Activated naive CD4-positive, alpha-beta T cell treated with anti-CD3 and anti-CD28 coated beads, Interleukin-2, amount 10 ng/mL, durations not matched to agents 7 days and 5 days (primary cell): ENCODE measurements at regions not wholly inside any gene's neighbourhood (a gene's known extent, or its start where the extent isn't known, plus 50 kb on each side); places are given as distances from the start of the nearest gene placed in this dataset.
"Not testable (repeated sequence)": the region's sequence is repeated elsewhere in the genome, so short reads cannot be mapped to it uniquely, and the experiment has no call there.

ENCODE experiments used
- CTCF ChIA-PET: fragments of 350-600 bp; sonication (Branson Sonifier 250); formaldehyde crosslinking; loops from one replicate; lab custom pipeline; 2021; ENCODE audit warnings: antibody characterized with exemption; lab: Charles Lee
- DNase-seq: peaks from one replicate; pipeline ENCODE4 v3.0.0-alpha.2; 2020
- H3K27ac Mint-ChIP-seq: one replicate; pipeline ENCODE4 v1.8.0; 2021; ENCODE audit warnings: mild to moderate bottlenecking, moderate library complexity, mixed read lengths
- H3K27me3 Mint-ChIP-seq: one replicate; pipeline ENCODE4 v1.8.0; 2021; ENCODE audit warnings: mild to moderate bottlenecking, mixed read lengths
- H3K36me3 Mint-ChIP-seq: one replicate; pipeline ENCODE4 v1.8.0; 2021; ENCODE audit warnings: mixed read lengths
- H3K4me1 Mint-ChIP-seq: one replicate; pipeline ENCODE4 v1.8.0; 2021; ENCODE audit warnings: mixed read lengths
- H3K4me3 Mint-ChIP-seq: one replicate; pipeline ENCODE4 v1.8.0; 2021; ENCODE audit warnings: mild to moderate bottlenecking, moderate library complexity, mixed read lengths
- H3K9me3 Mint-ChIP-seq: one replicate; pipeline ENCODE4 v1.8.0; 2021; ENCODE audit warnings: mixed read lengths

DNA sequence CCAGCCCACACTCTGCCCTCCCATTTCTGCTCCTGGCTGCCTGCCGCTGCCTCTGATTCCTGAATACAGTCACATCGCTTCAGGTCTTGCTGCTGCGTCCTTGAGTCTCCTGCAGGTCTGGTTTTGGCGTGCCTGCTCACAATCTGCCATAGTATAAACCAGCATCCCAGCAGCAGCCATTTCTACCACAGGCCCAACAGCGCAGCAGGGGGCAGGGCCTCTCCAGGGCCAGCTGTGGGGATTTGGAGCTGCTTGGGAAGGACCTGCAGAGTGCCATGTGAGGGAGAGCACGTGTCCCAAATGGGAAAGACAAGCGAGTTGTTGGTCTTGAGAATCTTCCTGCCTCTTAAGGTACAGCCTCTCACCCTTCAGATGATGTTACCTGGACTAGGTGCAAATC, 398.3 kb upstream of the PPP2R3A start:
- Mint-ChIP-seq H3K36me3 (no peaks in the 10 kb centered on the region), H3K4me1 (no peaks in the 10 kb centered on the region), H3K9me3 (no peaks in the 10 kb centered on the region), H3K4me3 (no peak overlapping the region), H3K27ac (no peak overlapping the region), H3K27me3 (no peaks in the 10 kb centered on the region)
- CTCF ChIA-PET: no interaction called here
- no peak for DNase-seq

DNA sequence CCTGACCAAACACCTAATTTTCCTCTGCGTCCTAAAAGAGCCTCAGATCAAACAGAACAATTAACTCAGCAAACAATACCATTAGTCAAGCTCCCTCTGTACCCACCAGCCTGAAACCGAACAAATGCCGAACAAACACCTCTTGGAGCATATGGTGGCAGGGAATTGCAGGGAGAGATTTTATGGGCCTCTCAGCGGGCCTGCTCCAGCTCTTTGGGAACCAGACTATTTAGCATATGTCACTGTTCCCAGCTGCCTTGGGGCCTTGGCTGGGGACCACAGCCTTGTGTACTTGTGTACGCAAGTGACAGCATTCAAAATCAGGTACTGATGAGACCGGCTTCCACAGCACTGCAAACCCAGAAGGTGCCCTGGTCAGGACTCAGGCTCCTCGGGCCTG, 388.8 kb upstream of the PPP2R3A start:
- Mint-ChIP-seq H3K9me3 (no peaks in the 10 kb centered on the region), H3K27me3 (no peaks in the 10 kb centered on the region), H3K4me1 (no peaks in the 10 kb centered on the region), H3K27ac (no peak overlapping the region), H3K4me3 (no peak overlapping the region), H3K36me3 (no peaks in the 10 kb centered on the region)
- DNase-seq: no peak
- CTCF ChIA-PET: no interaction called here

DNA sequence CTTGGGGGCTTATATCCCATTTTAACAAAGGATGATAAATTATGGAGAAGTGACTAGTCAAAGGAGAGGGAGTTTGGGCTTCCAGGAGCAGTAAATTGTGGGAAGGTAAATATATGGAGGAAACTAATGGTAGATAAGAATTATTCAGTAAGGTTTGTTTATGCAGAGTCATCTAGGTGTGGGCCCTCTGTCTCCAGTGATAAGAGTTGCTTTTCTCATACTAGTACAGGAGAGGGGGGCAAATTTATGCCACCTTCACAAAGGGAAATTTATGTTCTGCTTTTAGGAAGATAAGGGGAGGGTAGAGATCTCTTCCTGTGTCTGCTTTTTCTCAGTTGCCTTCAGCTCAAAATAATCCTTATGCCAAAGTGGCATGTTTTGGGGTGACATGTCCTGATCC, 383.7 kb upstream of the PPP2R3A start:
- no peak for DNase-seq
- Mint-ChIP-seq H3K9me3 (no peaks in the 10 kb centered on the region), H3K27ac (no peak overlapping the region), H3K4me1 (no peaks in the 10 kb centered on the region), H3K27me3 (no peaks in the 10 kb centered on the region), H3K36me3 (no peaks in the 10 kb centered on the region), H3K4me3 (no peak overlapping the region)
- CTCF ChIA-PET: no interaction called here

DNA sequence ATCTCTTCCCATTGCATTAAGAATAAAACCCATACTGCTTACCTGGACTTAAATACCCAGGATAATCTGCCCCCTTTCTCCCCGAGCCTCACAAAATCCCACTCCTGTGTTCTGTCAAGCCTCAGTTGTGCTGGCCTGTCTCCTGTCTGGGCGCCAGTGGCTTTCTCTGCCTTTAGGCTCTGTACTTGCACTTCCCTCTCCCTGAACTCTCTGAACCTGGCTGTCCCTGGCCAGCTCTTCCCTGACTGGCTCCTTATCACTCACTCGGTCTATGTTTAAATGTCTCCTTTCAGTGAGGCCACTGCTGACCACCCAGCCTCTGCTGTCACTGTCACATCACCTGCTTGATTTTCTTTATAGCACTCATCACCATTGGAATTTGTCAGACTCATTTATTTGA, 382.7 kb upstream of the PPP2R3A start:
- Mint-ChIP-seq H3K4me1 (no peaks in the 10 kb centered on the region), H3K4me3 (no peak overlapping the region), H3K27me3 (no peaks in the 10 kb centered on the region), H3K9me3 (no peaks in the 10 kb centered on the region), H3K27ac (no peak overlapping the region), H3K36me3 (no peaks in the 10 kb centered on the region)
- no peak for DNase-seq
- CTCF ChIA-PET: no interaction called here

DNA sequence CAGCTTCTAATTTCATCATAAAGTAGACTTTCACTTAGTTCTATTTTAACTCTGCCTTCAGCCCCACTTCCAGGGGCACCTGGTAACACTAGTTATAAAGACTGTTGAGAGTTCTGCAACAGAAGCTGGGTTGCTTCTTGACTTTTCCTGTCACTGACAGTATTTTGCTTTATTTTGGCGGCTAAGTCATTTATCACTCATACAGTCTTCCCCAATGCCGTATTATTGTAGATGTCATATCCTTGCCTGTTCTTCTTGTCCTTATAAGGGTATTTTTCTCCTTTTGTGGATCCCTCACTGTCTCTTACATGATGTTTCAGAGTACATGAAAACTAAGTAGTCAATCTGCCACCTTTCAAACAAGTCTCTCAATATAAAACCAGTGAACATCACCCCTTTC, 369.0 kb upstream of the PPP2R3A start:
- CTCF ChIA-PET: no interaction called here
- Mint-ChIP-seq H3K36me3 (no peaks in the 10 kb centered on the region), H3K27me3 (no peaks in the 10 kb centered on the region), H3K4me3 (no peak overlapping the region), H3K4me1 (no peaks in the 10 kb centered on the region), H3K27ac (no peak overlapping the region), H3K9me3 (peaks cover 5% of the 10 kb centered on the region)
- DNase-seq: no peak

DNA sequence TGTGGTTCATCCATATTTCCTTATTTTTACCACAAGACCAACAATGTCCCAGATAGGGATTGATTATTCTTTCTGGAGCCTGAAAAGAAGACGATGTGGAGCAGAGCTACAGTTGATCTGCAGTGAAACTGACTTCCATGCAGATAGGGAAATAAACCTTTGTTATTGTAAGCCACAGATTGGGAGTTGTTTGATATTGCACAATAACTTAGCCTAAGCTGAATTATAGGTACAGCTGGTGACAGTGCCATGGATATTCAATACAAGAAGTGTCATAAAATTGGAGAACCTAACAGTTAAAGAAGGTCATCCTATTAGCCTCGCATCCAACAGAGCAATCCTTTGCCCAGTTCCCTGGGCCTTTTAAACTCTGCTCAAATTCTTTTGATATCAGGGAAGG, 367.7 kb upstream of the PPP2R3A start:
- Mint-ChIP-seq H3K27me3 (no peaks in the 10 kb centered on the region), H3K9me3 (peaks cover 2% of the 10 kb centered on the region), H3K4me3 (no peak overlapping the region), H3K36me3 (no peaks in the 10 kb centered on the region), H3K27ac (no peak overlapping the region), H3K4me1 (no peaks in the 10 kb centered on the region)
- no peak for DNase-seq
- CTCF ChIA-PET: no interaction called here

DNA sequence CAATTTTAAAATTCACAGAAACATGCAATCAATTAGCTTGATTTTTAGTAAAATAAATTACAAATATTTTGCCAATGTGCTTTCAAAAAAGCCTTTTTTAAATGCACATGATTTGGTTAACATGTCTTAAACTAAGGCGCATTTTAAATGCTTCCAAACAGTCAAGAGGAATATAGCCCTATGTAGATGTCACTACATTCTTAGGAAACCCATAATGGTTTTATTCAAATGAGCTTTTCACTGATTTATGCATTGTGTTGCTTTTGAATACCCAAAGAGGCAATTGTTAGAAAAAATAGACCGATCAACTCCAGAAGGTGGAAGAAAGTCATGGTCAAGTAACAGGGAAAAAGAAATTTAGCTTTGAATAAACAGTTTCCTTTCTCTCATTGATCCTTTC, 366.9 kb upstream of the PPP2R3A start:
- no peaks in the 10 kb centered on the region for H3K9me3 Mint-ChIP-seq
- no peak for DNase-seq
- H3K4me3 Mint-ChIP-seq: no peak overlapping the region
- no peaks in the 10 kb centered on the region for H3K36me3 Mint-ChIP-seq
- CTCF ChIA-PET: no interaction called here
- H3K27me3 Mint-ChIP-seq: no peaks in the 10 kb centered on the region
- no peaks in the 10 kb centered on the region for H3K4me1 Mint-ChIP-seq
- no peak overlapping the region for H3K27ac Mint-ChIP-seq

DNA sequence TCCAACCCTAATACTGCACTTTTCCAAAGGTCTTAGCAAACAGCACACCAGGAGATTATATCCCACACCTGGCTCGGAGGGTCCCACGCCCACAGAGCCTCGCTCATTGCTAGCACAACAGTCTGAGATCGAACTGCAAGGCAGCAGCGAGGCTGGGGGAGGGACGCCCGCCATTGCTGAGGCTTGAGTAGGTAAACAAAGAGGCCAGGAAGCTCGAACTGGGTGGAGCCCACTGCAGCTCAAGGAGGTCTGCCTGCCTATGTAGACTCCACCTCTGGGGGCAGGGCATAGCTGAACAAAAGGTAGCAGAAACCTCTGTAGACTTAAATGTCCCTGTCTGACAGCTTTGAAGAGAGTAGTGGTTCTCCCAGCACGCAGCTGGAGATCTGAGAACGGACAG, 361.0 kb upstream of the PPP2R3A start:
- H3K4me1 Mint-ChIP-seq, H3K27me3 Mint-ChIP-seq: not testable (repeated sequence)

DNA sequence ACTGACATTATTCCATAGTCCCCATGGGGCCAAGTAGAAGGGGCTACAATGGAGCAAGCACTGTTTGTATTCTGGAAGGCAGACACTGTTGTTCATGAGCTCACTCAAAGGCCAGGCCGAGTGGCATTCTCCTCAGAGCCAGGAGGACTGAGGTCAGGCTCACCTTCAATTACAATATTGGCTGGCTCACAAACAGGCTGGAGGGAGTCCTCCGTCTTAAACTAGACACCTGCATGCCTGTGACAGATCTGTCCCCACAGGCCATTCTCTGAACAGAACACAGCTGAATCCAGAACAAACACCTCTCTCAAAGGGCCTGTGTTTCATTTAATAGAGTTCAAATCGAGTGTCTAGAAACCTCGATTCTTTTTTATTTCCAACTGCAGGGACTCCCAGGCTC, 347.4 kb upstream of the PPP2R3A start:
- no peaks in the 10 kb centered on the region for H3K4me1 Mint-ChIP-seq
- CTCF ChIA-PET: no interaction called here
- peaks cover under 1% of the 10 kb centered on the region for H3K9me3 Mint-ChIP-seq
- no peak overlapping the region for H3K4me3 Mint-ChIP-seq
- no peaks in the 10 kb centered on the region for H3K36me3 Mint-ChIP-seq
- H3K27me3 Mint-ChIP-seq: no peaks in the 10 kb centered on the region
- no peak overlapping the region for H3K27ac Mint-ChIP-seq
- DNase-seq: no peak

More for the DNA sequence above, 361.0 kb upstream of the PPP2R3A start:
- H3K9me3 Mint-ChIP-seq, H3K36me3 Mint-ChIP-seq, H3K27ac Mint-ChIP-seq, DNase-seq, CTCF ChIA-PET, H3K4me3 Mint-ChIP-seq: not testable (repeated sequence)

DNA sequence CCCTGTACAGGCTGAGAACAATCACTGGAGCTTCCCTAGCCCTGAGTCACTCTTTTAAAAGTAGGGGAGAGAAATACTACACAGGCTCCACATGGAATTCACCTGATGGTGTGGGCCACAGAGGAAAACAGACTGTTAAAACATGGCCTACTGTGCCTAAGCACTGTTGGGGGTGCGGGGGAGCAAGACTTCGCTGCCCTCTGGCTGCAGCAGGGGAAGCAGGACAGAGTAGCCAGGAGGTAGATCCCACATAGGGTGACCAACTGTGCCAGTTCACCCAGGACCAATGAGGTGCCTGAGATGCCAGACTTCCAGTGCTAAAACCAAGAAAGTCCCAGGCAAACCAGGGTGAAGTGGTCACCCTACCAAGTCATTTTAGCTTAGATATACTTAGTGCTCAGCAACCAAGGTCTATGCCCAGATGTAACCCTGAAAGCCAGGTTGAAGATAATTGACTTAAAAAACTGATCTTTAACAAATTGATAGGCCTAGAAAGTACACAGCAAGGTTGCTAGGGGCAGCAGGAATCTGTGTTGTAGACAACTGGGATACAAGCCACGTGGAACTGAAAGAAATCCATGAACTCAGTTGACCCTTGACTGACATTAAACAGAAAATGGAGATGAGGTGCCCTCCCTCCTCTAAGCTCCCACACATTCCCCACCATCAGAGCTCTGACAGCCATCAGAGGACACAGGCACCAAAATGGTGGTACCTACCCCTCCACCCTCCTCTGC, 344.2 kb upstream of the PPP2R3A start:
- Mint-ChIP-seq H3K36me3 (no peaks in the 10 kb centered on the region), H3K4me1 (no peaks in the 10 kb centered on the region), H3K9me3 (no peaks in the 10 kb centered on the region), H3K4me3 (no peak overlapping the region), H3K27ac (no peak overlapping the region), H3K27me3 (no peaks in the 10 kb centered on the region)
- CTCF ChIA-PET: no interaction called here
- no peak for DNase-seq

DNA sequence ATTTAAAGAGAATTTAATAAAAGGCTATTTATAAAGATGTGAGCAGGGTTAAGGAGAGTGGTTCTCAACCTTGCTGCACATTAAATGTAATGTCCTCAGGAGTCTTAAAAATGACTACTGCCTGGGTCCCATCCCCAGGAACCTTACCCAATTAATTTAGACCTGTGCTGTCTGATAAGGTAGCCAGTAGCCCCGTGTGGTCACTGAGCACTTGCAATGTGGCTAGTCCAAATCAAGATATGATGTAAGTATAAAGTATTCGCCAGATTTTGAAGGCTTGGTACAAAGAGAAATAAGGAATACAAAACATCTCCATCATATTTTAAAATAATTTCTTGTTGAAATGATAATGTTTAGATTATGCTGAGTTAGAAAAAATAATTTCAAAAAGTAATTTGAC, 343.3 kb upstream of the PPP2R3A start:
- H3K9me3 Mint-ChIP-seq: no peaks in the 10 kb centered on the region
- CTCF ChIA-PET: no interaction called here

DNA sequence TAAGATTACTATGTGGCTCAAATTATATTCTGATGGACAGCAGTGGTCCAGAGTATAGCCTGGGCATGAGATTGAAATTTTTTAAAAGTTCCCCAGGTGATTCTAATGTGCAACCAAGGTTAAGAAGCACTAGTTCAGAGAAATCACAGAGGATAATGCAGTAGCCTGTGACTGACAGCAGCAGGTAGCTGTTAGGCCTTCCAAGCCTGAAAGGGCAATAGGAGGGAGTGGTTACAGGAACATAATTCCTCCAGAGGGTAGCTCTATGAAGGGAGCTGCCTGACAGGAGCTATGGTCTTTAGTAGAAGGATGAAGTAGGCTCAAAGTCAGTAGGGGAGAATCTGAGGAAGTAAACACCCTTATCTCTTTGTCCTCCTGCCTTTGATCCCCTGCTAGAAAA, 342.9 kb upstream of the PPP2R3A start:
- Mint-ChIP-seq H3K4me1 (no peaks in the 10 kb centered on the region), H3K27me3 (no peaks in the 10 kb centered on the region)

More for the DNA sequence above, 343.3 kb upstream of the PPP2R3A start:
- no peaks in the 10 kb centered on the region for H3K27me3 Mint-ChIP-seq
- no peak overlapping the region for H3K27ac Mint-ChIP-seq
- no peak overlapping the region for H3K4me3 Mint-ChIP-seq
- H3K4me1 Mint-ChIP-seq: no peaks in the 10 kb centered on the region
- DNase-seq: no peak
- H3K36me3 Mint-ChIP-seq: no peaks in the 10 kb centered on the region

DNA sequence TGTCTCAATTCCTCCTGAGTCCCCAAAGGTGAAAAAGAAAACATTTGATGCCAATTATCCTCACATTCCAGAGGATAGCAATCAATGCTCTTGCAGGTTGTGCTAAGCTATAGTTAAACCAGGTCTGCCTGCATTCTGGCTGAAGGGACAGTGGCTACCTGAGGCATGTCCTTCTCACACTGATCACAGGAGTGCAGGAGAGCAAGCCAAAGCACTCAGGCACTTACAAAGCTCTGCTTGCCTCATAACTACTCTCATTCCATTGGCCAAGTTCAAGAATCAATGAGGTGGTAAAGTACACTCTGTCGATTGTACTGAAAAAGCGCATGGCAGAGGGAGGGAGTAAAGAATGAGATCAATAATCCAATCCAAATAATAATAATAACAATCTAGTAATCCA, 342.0 kb upstream of the PPP2R3A start:
- H3K27ac Mint-ChIP-seq: no peak overlapping the region
- no peaks in the 10 kb centered on the region for H3K36me3 Mint-ChIP-seq
- no peak overlapping the region for H3K4me3 Mint-ChIP-seq
- CTCF ChIA-PET: no interaction called here
- H3K4me1 Mint-ChIP-seq: no peaks in the 10 kb centered on the region
- H3K27me3 Mint-ChIP-seq: no peaks in the 10 kb centered on the region
- H3K9me3 Mint-ChIP-seq: no peaks in the 10 kb centered on the region
- no peak for DNase-seq

More for the DNA sequence above, 342.9 kb upstream of the PPP2R3A start:
- no peak for DNase-seq
- Mint-ChIP-seq H3K27ac (no peak overlapping the region), H3K36me3 (no peaks in the 10 kb centered on the region), H3K9me3 (no peaks in the 10 kb centered on the region), H3K4me3 (no peak overlapping the region)
- CTCF ChIA-PET: no interaction called here

DNA sequence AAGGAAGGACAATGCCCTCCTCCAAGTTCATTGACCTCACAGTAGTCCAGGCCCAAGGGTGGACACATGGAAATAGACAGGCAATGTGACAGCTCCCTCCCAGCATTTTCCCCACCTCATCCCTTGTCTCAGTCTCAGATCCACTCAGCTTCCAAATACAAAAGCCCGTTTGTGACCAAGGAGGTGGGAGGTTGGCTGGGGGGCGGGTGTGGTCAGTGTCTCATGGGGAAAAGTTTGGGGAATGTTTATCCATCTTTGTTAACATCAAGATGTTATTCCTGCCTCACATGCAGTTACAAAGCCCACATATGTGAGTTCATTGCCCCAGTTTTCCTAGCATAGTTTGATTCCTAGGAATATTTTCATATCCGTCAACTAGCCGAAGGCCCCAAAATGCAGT, 338.5 kb upstream of the PPP2R3A start:
- Mint-ChIP-seq H3K27ac (no peak overlapping the region), H3K27me3 (no peaks in the 10 kb centered on the region), H3K36me3 (no peaks in the 10 kb centered on the region), H3K9me3 (no peaks in the 10 kb centered on the region), H3K4me1 (no peaks in the 10 kb centered on the region), H3K4me3 (no peak overlapping the region)
- DNase-seq: no peak
- CTCF ChIA-PET: no interaction called here

DNA sequence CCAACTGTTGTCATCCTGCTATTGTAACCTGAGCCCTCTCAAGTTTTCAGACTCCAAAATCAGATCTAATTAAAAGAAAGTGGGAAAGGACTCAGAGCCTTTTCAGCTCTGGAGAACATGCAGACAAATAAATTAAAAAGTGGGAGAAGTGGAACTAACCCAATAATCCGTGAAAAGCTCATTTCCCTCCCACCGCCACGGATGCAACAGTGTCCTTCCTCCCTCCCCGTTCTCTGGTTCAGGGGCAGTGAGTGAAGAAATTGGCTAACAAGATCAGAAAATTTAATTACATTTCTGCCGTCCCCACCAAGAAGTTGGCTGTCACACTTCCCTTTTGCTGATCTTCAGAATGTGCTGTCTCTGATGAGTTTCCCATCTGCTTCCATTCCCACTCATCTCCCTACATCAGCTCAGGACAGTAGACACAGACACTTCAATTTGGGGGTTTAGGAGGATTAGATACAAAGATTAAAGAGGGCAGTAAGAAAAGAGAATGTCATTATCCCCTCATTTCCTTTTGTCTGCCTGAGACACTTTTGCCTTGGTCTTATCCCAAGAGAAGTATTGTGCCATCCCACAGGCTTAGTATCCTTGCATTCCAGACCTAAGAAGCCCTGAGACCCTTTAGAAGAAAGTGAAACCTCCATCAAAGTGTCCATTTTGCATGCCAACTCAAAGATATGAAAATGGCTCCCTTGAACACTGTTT, 335.7 kb upstream of the PPP2R3A start:
- CTCF ChIA-PET: no interaction called here
- Mint-ChIP-seq H3K36me3 (no peaks in the 10 kb centered on the region), H3K27ac (no peak overlapping the region), H3K4me1 (no peaks in the 10 kb centered on the region), H3K27me3 (no peaks in the 10 kb centered on the region), H3K9me3 (no peaks in the 10 kb centered on the region), H3K4me3 (no peak overlapping the region)
- no peak for DNase-seq
